Coronary artery (tissue), 2 donors: ENCODE measurements at regions not wholly inside any gene's neighbourhood (a gene's known extent, or its start where the extent isn't known, plus 50 kb on each side); places are given as distances from the start of the nearest gene placed in this dataset.

ENCODE experiments used
- DNase-seq: peaks from one replicate; pipeline ENCODE4 v3.0.0-alpha.2; 2017; ENCODE audit warnings: low spot score
- H3K27ac ChIP-seq, 2 donors: fragments of 200-600 bp; sonication (generic); one replicate each; pipeline ENCODE4 v1.5.1; 2016 to 2019
- H3K4me3 ChIP-seq: fragments of 200-600 bp; sonication (generic); 2 replicates; pipeline ENCODE4 v1.5.1; 2016; ENCODE audit warnings: mild to moderate bottlenecking, moderate library complexity
- CTCF ChIP-seq: fragments of 200-600 bp; sonication (generic); IDR thresholded peaks from one replicate; pipeline ENCODE4 v1.5.1; 2019; ENCODE audit warnings: antibody characterized with exemption

DNA sequence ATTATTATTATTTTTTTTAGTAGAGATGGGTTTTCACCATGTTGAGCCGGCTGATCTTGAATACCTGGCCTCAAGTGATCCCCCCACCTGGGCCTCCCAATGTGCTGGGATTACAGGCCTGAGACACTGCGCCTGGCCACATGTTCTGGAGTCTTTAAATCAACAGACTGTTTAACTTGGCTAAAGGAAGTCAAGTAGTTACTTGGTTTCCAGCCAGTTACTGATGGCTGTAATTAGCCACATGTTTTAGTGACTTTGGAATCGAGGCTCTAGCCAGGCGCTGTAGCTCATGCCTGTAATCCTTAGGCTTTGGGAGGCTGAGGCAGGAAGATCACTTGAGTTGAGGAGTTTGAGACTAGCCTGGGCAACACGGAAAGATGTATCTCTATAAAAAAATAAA is 699.2 kb upstream of the RBFOX1 start:
- no peak for TF ChIP-seq CTCF
- no peak for DNase-seq
- no peak overlapping the region for H3K27ac ChIP-seq

DNA sequence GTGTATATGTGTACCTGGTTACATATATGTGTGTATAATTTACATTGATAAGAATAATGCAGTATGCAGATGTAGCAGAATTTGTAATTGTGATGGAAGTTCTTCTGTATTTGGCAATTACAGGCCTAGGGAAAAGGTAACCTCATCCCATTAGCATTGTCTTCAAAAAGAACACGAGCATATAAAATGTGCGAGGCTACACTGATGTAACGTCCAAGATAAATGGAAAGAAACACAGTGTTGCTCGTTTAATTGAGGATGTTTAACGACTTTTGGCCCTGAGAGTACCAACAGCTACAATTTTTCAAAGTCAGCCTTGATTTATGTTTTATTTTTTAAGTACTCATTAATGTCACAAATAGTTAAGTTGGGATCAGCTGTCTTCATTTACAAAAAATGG is 703.5 kb upstream of the RBFOX1 start:
- DNase-seq, result no peak
- Histone ChIP-seq H3K4me3 (no peak overlapping the region), H3K27ac (no peak overlapping the region)
- TF ChIP-seq CTCF, result no peak

More for the DNA sequence above, 699.2 kb upstream of the RBFOX1 start:
- H3K4me3 ChIP-seq, result no peak overlapping the region

DNA sequence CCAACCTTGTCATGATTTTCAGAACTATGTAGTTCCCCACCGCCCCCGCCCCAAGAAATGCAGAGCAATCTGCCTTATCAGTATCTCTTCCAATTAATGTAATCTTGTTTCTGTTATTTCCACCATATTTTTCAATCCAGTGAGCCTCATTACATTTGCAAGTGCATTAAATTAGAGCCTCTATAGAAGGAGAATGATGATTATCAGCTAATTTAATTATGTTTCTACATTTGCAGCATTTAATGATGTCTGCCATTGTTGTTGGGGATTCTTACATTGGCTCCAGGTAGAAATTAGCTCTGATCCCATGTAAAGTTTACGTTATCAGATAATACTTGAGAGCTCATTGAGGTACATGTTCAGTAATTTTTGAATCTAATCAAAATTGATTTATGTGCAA is 707.0 kb upstream of the RBFOX1 start:
- no peak for DNase-seq
- Histone ChIP-seq H3K4me3 (no peak overlapping the region), H3K27ac (no peak overlapping the region)
- TF ChIP-seq CTCF, result no peak

DNA sequence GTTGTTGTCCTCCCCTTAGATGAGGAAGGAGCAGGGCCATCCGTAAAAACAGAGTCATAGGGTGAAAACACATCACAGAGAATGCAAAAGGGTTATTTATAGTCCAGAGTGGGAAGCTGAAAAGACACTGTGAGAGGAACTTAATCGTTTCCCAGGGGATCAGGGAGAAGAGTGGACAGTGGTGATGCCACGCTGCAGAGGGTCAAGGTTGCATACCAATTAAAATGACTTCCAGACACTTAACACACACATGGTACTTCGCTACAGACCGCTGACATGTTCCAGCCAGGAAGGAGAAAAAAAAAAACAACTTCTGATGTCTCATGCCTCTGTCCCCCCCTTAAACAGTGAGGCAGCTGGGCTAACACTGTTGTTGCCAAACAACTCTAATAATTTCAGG is 713.8 kb upstream of the RBFOX1 start:
- TF ChIP-seq CTCF, result no peak
- Histone ChIP-seq H3K27ac (no peak overlapping the region), H3K4me3 (no peak overlapping the region)
- DNase-seq, result no peak

GRCh38 chr16:6616746-6617145 is 715.9 kb upstream of the RBFOX1 start:
- Histone ChIP-seq H3K27ac (no peak overlapping the region), H3K4me3 (no peak overlapping the region)
- DNase-seq, result no peak
- no peak for TF ChIP-seq CTCF

- no peak for TF ChIP-seq CTCF
- no peak overlapping the region for H3K27ac ChIP-seq
- H3K4me3 ChIP-seq, result no peak overlapping the region
- no peak for DNase-seq
Measured at GRCh38 chr16:6615636-6616035, 717.0 kb upstream of the RBFOX1 start.

GRCh38 chr16:6611535-6611934 is 721.1 kb upstream of the RBFOX1 start:
- Histone ChIP-seq H3K27ac (no peak overlapping the region), H3K4me3 (no peak overlapping the region)
- TF ChIP-seq CTCF, result no peak
- DNase-seq, result no peak
